ENCODE measurements at regions not wholly inside any gene's neighbourhood (a gene's known extent, or its start where the extent isn't known, plus 50 kb on each side); places are given as distances from the start of the nearest gene placed in this dataset.

- H3K9me2 ChIP-seq (ENCODE audit: insufficient read depth) = 0 out of 2 replicates have a peak, but pooled peaks cover 3% of the 10 kb centered on the region
- no peaks in the 10 kb centered on the region for H4K20me1 ChIP-seq (replicated peaks; ENCODE audit: insufficient read depth)
- no peaks in the 10 kb centered on the region for H3K4me1 ChIP-seq (ENCODE audit: insufficient read depth)
- no peaks in the 10 kb centered on the region for H3F3A ChIP-seq (replicated peaks; ENCODE audit: low read depth)
- DNase-seq (ENCODE audit: low spot score) (no peak), ATAC-seq (no peak)
- Mint-ChIP-seq H3K27ac (no peak overlapping the region), H3K4me3 (no peak overlapping the region), H3K4me1 (no peaks in the 10 kb centered on the region), H3K27me3 (ENCODE audit: insufficient read depth, low read depth, poor library complexity) (no peaks in the 10 kb centered on the region), H3K9me3 (peaks cover 26% of the 10 kb centered on the region), H3K36me3 (ENCODE audit: low read depth) (peaks cover 15% of the 10 kb centered on the region; the same call in 2 of the 3 replicates)
- H3K79me2 ChIP-seq (replicated peaks; ENCODE audit: insufficient read depth) = no peaks in the 10 kb centered on the region
- TF ChIP-seq, protein P1, sequence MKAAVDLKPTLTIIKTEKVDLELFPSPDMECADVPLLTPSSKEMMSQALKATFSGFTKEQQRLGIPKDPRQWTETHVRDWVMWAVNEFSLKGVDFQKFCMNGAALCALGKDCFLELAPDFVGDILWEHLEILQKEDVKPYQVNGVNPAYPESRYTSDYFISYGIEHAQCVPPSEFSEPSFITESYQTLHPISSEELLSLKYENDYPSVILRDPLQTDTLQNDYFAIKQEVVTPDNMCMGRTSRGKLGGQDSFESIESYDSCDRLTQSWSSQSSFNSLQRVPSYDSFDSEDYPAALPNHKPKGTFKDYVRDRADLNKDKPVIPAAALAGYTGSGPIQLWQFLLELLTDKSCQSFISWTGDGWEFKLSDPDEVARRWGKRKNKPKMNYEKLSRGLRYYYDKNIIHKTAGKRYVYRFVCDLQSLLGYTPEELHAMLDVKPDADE (IDR thresholded peaks at IDR 0.05) = no peak
- TF ChIP-seq, protein P2, sequence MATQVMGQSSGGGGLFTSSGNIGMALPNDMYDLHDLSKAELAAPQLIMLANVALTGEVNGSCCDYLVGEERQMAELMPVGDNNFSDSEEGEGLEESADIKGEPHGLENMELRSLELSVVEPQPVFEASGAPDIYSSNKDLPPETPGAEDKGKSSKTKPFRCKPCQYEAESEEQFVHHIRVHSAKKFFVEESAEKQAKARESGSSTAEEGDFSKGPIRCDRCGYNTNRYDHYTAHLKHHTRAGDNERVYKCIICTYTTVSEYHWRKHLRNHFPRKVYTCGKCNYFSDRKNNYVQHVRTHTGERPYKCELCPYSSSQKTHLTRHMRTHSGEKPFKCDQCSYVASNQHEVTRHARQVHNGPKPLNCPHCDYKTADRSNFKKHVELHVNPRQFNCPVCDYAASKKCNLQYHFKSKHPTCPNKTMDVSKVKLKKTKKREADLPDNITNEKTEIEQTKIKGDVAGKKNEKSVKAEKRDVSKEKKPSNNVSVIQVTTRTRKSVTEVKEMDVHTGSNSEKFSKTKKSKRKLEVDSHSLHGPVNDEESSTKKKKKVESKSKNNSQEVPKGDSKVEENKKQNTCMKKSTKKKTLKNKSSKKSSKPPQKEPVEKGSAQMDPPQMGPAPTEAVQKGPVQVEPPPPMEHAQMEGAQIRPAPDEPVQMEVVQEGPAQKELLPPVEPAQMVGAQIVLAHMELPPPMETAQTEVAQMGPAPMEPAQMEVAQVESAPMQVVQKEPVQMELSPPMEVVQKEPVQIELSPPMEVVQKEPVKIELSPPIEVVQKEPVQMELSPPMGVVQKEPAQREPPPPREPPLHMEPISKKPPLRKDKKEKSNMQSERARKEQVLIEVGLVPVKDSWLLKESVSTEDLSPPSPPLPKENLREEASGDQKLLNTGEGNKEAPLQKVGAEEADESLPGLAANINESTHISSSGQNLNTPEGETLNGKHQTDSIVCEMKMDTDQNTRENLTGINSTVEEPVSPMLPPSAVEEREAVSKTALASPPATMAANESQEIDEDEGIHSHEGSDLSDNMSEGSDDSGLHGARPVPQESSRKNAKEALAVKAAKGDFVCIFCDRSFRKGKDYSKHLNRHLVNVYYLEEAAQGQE (IDR thresholded peaks at IDR 0.05; ENCODE audit: unreplicated experiment) = no peak
- TF ChIP-seq POLR2AphosphoS5 (IDR thresholded peaks at IDR 0.05; ENCODE audit: low read depth) (no peak), EZH2phosphoT487 (IDR thresholded peaks at IDR 0.05; ENCODE audit: unreplicated experiment) (no peak)
- no peaks in the 10 kb centered on the region for H3K27me3 ChIP-seq (ENCODE audit: insufficient read depth)
- no peak overlapping the region for H3K4me2 ChIP-seq
- no peak overlapping the region for H3K27ac ChIP-seq (ENCODE audit: low read depth)
- H3K36me3 ChIP-seq (ENCODE audit: insufficient read depth) = no peaks in the 10 kb centered on the region
- no peak overlapping the region for H3K4me3 ChIP-seq
- no peak overlapping the region for H2AFZ ChIP-seq
Observed at GRCh38 chr5:68591850-68592249, 376.3 kb downstream of the PIK3R1 start.

- Histone ChIP-seq H3K79me2 (replicated peaks; ENCODE audit: insufficient read depth) (no peaks in the 10 kb centered on the region), H3K27me3 (ENCODE audit: insufficient read depth) (no peaks in the 10 kb centered on the region), H4K20me1 (replicated peaks; ENCODE audit: insufficient read depth) (no peaks in the 10 kb centered on the region), H2AFZ (no peak overlapping the region), H3K4me3 (no peak overlapping the region), H3K36me3 (ENCODE audit: insufficient read depth) (no peaks in the 10 kb centered on the region), H3K4me1 (ENCODE audit: insufficient read depth) (no peaks in the 10 kb centered on the region), H3K4me2 (no peak overlapping the region), H3K9me2 (ENCODE audit: insufficient read depth) (0 out of 2 replicates have a peak, but pooled peaks cover 3% of the 10 kb centered on the region), H3K27ac (ENCODE audit: low read depth) (no peak overlapping the region), H3F3A (replicated peaks; ENCODE audit: low read depth) (no peaks in the 10 kb centered on the region)
- peaks cover 15% of the 10 kb centered on the region; the same call in 2 of the 3 replicates for H3K36me3 Mint-ChIP-seq (ENCODE audit: low read depth)
- no peak for ATAC-seq
- DNase-seq (ENCODE audit: low spot score) = no peak
- no peaks in the 10 kb centered on the region for H3K4me1 Mint-ChIP-seq
- no peak overlapping the region for H3K27ac Mint-ChIP-seq
- peaks cover 26% of the 10 kb centered on the region for H3K9me3 Mint-ChIP-seq
- H3K27me3 Mint-ChIP-seq (ENCODE audit: insufficient read depth, low read depth, poor library complexity) = no peaks in the 10 kb centered on the region
- H3K4me3 Mint-ChIP-seq = no peak overlapping the region
- no peak for TF ChIP-seq ZNF114 (CRISPR knock-in tag; IDR thresholded peaks at IDR 0.05)
- TF ChIP-seq NANOG (IDR thresholded peaks at IDR 0.05; ENCODE audit: borderline replicate concordance) = no peak
- TF ChIP-seq CREB1 (CRISPR knock-in tag; IDR thresholded peaks at IDR 0.05; ENCODE audit: low read depth) = no peak
- TF ChIP-seq, protein P2 (IDR thresholded peaks at IDR 0.05; ENCODE audit: unreplicated experiment) = no peak
- no peak for TF ChIP-seq STAT1 (IDR thresholded peaks at IDR 0.05; ENCODE audit: unreplicated experiment)
- TF ChIP-seq, protein P1 (IDR thresholded peaks at IDR 0.05) = no peak
- TF ChIP-seq EZH2 (IDR thresholded peaks at IDR 0.05; ENCODE audit: low read depth, unreplicated experiment) = no peak
Observed at GRCh38 chr5:68592351-68592750, 376.8 kb downstream of the PIK3R1 start.

Data from GM23338 (cell line).